DND-41 (cell line): ENCODE measurements at regions not wholly inside any gene's neighbourhood (a gene's known extent, or its start where the extent isn't known, plus 50 kb on each side); places are given as distances from the start of the nearest gene placed in this dataset.

Experiments
- CTCF ChIP-seq: IDR thresholded peaks from 2 replicates; pipeline ENCODE4 v1.5.1; 2012; ENCODE audit warnings: borderline replicate concordance, low read length, moderate library complexity, mild to moderate bottlenecking; ENCODE audit not compliant: poor library complexity, severe bottlenecking; ENCODE audit errors: extremely low read depth
- EZH2 ChIP-seq: IDR thresholded peaks from 3 replicates; pipeline ENCODE4 v1.6.1; 2012; ENCODE audit warnings: borderline replicate concordance, low read depth, mild to moderate bottlenecking, moderate library complexity, low read length, inconsistent platforms; ENCODE audit not compliant: severe bottlenecking

GRCh38 chr17:6245301-6246177 lies 175.4 kb downstream of the WSCD1 start:
- TF ChIP-seq CTCF (no peak), EZH2 (no peak)
